ENCODE measurements at regions not wholly inside any gene's neighbourhood (a gene's known extent, or its start where the extent isn't known, plus 50 kb on each side); places are given as distances from the start of the nearest gene placed in this dataset.
A peak's percentile ranks its signal among the peaks of the same experiment; 100 is the strongest.

DNA sequence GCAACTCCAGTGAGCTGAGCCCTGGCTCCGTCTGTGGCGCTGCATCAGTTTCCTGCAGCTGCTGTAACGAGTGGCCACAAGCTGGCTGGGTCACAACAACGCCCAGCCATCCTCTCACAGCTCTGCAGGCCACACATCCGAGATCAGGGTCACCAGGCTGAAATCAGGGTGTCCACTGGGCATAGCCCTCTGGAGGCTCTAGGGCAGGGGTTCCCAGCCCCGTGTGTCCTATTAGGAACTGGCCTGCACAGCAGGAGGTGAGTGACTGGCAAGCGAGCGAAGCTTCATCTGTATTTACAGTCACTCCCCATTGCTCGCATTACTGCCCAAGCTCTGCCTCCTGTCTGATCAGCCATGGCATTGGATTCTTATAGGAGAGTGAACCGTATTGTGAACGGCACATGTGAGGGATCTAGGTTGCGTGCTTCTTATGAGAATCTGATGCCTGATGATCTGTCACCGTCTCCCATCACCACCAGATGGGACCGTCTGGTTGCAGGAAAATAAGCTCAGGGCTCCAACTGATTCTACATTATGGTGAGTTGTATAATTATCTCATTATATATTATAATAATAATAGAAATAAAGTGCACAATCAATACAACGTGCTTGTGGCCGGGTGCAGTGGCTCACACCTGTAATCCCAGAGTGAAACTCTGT is 176.5 kb downstream of the SEC14L1 start:
- no peak overlapping the region for H3K27ac ChIP-seq
- no peak for TF ChIP-seq CTCF (conservative IDR thresholded peaks at IDR 0.05)

DNA sequence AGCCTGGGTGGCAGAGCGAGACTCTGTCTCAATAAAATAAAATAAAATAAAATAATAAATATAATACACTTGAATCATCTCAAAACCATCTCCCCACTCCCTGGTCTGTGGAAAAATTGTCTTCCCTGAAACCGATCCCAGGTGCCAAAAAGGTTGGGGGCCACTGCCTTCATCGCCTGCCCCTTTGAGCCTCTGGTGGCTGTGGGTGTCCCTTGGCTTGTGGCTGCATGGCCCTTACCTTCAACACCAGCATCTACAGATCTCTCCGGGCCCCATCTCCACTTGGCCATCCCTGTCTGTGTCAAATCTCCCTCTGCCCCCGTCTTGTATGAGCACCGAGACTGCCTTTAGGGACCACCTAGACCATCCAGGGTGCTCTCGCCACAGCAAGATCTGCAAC is 177.3 kb downstream of the SEC14L1 start:
- H3K27ac ChIP-seq, result no peak overlapping the region; the same call in 1 of the 2 replicates
- no peak for TF ChIP-seq CTCF (conservative IDR thresholded peaks at IDR 0.05)

DNA sequence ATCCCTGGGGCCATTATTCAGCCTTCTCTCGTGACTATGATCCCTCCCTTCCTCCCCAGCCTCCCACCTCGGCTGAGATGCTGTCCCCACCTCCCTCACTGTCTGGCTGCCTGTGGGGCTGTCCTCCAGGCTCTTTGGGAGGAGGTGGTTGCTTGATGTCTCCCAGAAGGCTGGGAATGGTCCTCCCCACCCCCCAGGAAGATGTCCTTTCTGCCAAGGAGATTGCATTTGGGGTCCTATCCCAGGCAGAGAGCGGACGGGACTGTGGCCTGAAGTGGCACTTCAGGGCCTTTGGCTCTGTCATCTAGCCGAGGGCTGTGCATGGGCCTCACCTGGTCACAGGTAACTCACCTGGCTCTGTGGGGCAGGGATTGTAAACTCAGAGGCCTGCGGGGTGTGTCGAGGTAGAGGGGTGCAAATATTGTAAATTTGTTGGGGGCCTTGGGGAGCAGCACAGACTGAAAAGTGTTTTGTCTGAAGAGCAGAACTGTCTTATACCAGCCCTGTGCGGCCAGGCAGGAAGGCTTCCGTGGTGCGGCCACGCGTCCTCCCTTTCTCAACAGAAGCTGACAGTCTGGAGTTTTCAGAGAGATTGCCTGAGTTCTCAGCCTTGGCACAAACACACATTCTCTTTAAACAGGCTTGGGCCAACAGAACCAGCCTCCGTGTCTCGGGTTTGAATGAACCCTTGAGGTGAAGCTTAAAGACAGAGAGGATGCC is 177.9 kb downstream of the SEC14L1 start:
- TF ChIP-seq CTCF (conservative IDR thresholded peaks at IDR 0.05), result no peak
- H3K27ac ChIP-seq, result peak overlapping the region; percentile 15; the same call in 1 of the 2 replicates

- TF ChIP-seq CTCF (conservative IDR thresholded peaks at IDR 0.05), result no peak
- H3K27ac ChIP-seq, result peak overlapping the region; percentile 15; the same call in 1 of the 2 replicates
Observed at GRCh38 chr17:77319211-77320043, 178.7 kb downstream of the SEC14L1 start.

- no peak for TF ChIP-seq CTCF (conservative IDR thresholded peaks at IDR 0.05)
- H3K27ac ChIP-seq, result no peak overlapping the region
Observed at GRCh38 chr17:77320044-77320440, 179.3 kb downstream of the SEC14L1 start.

GRCh38 chr17:77320485-77321256 is 179.9 kb downstream of the SEC14L1 start:
- no peak overlapping the region for H3K27ac ChIP-seq
- TF ChIP-seq CTCF (conservative IDR thresholded peaks at IDR 0.05), result no peak

All from VCaP (cell line).